ENCODE measurements at regions not wholly inside any gene's neighbourhood (a gene's known extent, or its start where the extent isn't known, plus 50 kb on each side); places are given as distances from the start of the nearest gene placed in this dataset.

GRCh38 chr5:60510663-60511062, 189.3 kb downstream of the DEPDC1B start:
- Histone ChIP-seq H3K9ac (ENCODE audit: extremely low read depth, insufficient read length, low read length) (no peak overlapping the region), H4K5ac (ENCODE audit: insufficient read length, low read depth, low read length) (no peak overlapping the region), H3K79me1 (ENCODE audit: insufficient read depth, low read depth, low read length, poor library complexity, severe bottlenecking) (no peaks in the 10 kb centered on the region), H2BK20ac (ENCODE audit: low read depth, low read length, poor library complexity, severe bottlenecking) (no peak overlapping the region), H3K4ac (ENCODE audit: low read depth, low read length) (no peak overlapping the region), H3K14ac (ENCODE audit: insufficient read depth, low read length) (no peak overlapping the region), H2BK5ac (ENCODE audit: insufficient read length, low read length) (no peak overlapping the region), H3K4me1 (ENCODE audit: insufficient read depth, low read length) (no peaks in the 10 kb centered on the region), H3T11ph (ENCODE audit: low read length) (no peak overlapping the region), H4K91ac (ENCODE audit: insufficient read length, low read depth, low read length) (no peak overlapping the region), H4K8ac (replicated peaks; ENCODE audit: insufficient read length, low read depth, low read length) (no peak overlapping the region), H2BK15ac (ENCODE audit: low read depth, low read length) (no peak overlapping the region), H3K23me2 (ENCODE audit: insufficient read length, low read depth, low read length, poor library complexity, severe bottlenecking) (no peaks in the 10 kb centered on the region), H2AK5ac (ENCODE audit: insufficient read length, low read length) (no peak overlapping the region), H2BK120ac (ENCODE audit: low read depth, low read length, poor library complexity, severe bottlenecking) (no peak overlapping the region), H3K27me3 (ENCODE audit: insufficient read depth, low read length) (no peaks in the 10 kb centered on the region), H3K79me2 (ENCODE audit: insufficient read depth, low read length) (no peaks in the 10 kb centered on the region), H2BK12ac (ENCODE audit: insufficient read length, low read depth, low read length) (no peak overlapping the region), H3K18ac (ENCODE audit: insufficient read length, low read depth, low read length) (no peak overlapping the region), H3K23ac (ENCODE audit: insufficient read length, low read depth, low read length) (no peak overlapping the region), H2AFZ (ENCODE audit: low read length) (no peak overlapping the region), H3K4me2 (ENCODE audit: insufficient read depth, insufficient read length, low read length) (no peak overlapping the region), H3K27ac (ENCODE audit: insufficient read length, low read depth, low read length) (no peak overlapping the region), H3K56ac (ENCODE audit: insufficient read length, low read depth, low read length) (no peak overlapping the region), H4K20me1 (ENCODE audit: control insufficient read depth, insufficient read depth, insufficient read length) (no peaks in the 10 kb centered on the region), H3K9me3 (ENCODE audit: control insufficient read depth, low read depth, low read length) (no peaks in the 10 kb centered on the region)
- Mint-ChIP-seq H3K36me3 (ENCODE audit: insufficient read depth in 1 of 3, low read depth in 3 of 3) (no peaks in the 10 kb centered on the region), H3K27ac (0 out of 7 replicates have a peak overlapping the region, but pooled peaks of 1 of the 3 experiments have one; percentile 5), H3K4me1 (peaks cover 12 to 13% of the 10 kb centered on the region in 2 experiments), H3K27me3 (ENCODE audit: low read depth) (no peaks in the 10 kb centered on the region), H3K9me3 (no peaks in the 10 kb centered on the region), H3K4me3 (no peak overlapping the region)
- DNase-seq = no peak
- WGBS (ENCODE audit: extremely low coverage, insufficient read length, low lambda C conversion rate) = no CpG with 5 or more reads among the region's 3 CpGs
- no peak for TF ChIP-seq CTCF (conservative IDR thresholded peaks at IDR 0.05)

All from H9 (cell line).